Endothelial cell of umbilical vein (primary cell): ENCODE measurements at regions not wholly inside any gene's neighbourhood (a gene's known extent, or its start where the extent isn't known, plus 50 kb on each side); places are given as distances from the start of the nearest gene placed in this dataset.

Source experiments
- BruUV-seq: library from RNA; stranded (reverse); fragments of 400-500 nt; replicated peaks from 2 replicates; lab custom pipeline; 2021; lab: Mats Ljungman, UMichigan
- CTCF ChIA-PET: fragments of 300-600, 350-600 bp; sonication (Branson Sonifier 250); formaldehyde crosslinking; loops from one replicate; lab custom pipeline; 2021; ENCODE audit warnings: antibody characterized with exemption, inconsistent platforms; lab: Charles Lee
- POLR2A ChIA-PET: fragments of 300-600, 350-600 bp; sonication (Branson Sonifier 250); formaldehyde crosslinking; loops from one replicate; lab custom pipeline; 2021; ENCODE audit warnings: antibody characterized with exemption, inconsistent platforms; lab: Charles Lee
- DNase-seq: peaks from one replicate; pipeline ENCODE4 v3.0.0-alpha.2; 2011; ENCODE audit warnings: low read depth, low spot score
- FAIRE-seq: peaks from 2 replicates; lab custom pipeline; 2011; peaks lifted over from hg19 to GRCh38; lab: Jason Lieb, UNC
- H2AFZ ChIP-seq: 2 replicates; pipeline ENCODE4 v1.6.0; 2012; ENCODE audit warnings: low read depth, low read length, control low read depth, inconsistent platforms
- H3K27ac ChIP-seq: 2 replicates; pipeline ENCODE4 v1.5.1; 2011; ENCODE audit warnings: low read depth, mild to moderate bottlenecking, control low read depth, low read length, moderate library complexity; ENCODE audit not compliant: insufficient read depth
- H3K27me3 ChIP-seq, 2 experiments: 2 replicates each; pipeline versions ENCODE4 v1.6.0 to v1.6.1; 2011; ENCODE audit warnings: low read length in 2 of 2, mixed read lengths in 1 of 2; ENCODE audit not compliant: control insufficient read depth in 2 of 2, insufficient read depth in 2 of 2
- H3K36me3 ChIP-seq, 2 experiments: 2 replicates in 1 of 2; 3 replicates in 1 of 2; pipeline ENCODE4 v1.5.1; 2011; ENCODE audit warnings: low read length in 2 of 2, mild to moderate bottlenecking in 1 of 2, moderate library complexity in 1 of 2; ENCODE audit not compliant: control insufficient read depth in 2 of 2, insufficient read depth in 2 of 2; ENCODE audit errors: extremely low read depth in 1 of 2
- H3K4me1 ChIP-seq: 3 replicates; pipeline ENCODE4 v1.5.1; 2011; ENCODE audit warnings: mild to moderate bottlenecking, low read length; ENCODE audit not compliant: control insufficient read depth, insufficient read depth; ENCODE audit errors: extremely low read depth
- H3K4me2 ChIP-seq: 2 replicates; pipeline ENCODE4 v1.6.1; 2011; ENCODE audit warnings: low read length, control low read depth, mixed read lengths; ENCODE audit not compliant: insufficient read depth
- H3K4me3 ChIP-seq, 3 experiments: fragments of 200-600 bp in 1 of 3; sonication (generic), shearing (Covaris generic) in 1 of 3; replicated peaks in 1 of 3; 2 replicates each; pipeline ENCODE4 v1.5.1; 2011 to 2016; ENCODE audit warnings: control low read depth in 3 of 3, low read length in 3 of 3, mild to moderate bottlenecking in 2 of 3, inconsistent platforms in 1 of 3, low read depth in 1 of 3, moderate library complexity in 1 of 3; ENCODE audit not compliant: insufficient read depth in 1 of 3
- H3K79me2 ChIP-seq: 2 replicates; pipeline ENCODE4 v1.6.0; 2012; ENCODE audit warnings: low read length, inconsistent platforms; ENCODE audit not compliant: control insufficient read depth, insufficient read depth
- H3K9ac ChIP-seq: replicated peaks from 2 replicates; pipeline ENCODE3; 2011; ENCODE audit warnings: low read length, control low read depth; ENCODE audit not compliant: insufficient read depth; ENCODE audit errors: extremely low read depth
- H3K9me1 ChIP-seq: replicated peaks from 3 replicates; pipeline ENCODE4 v1.6.0; 2011; ENCODE audit warnings: mild to moderate bottlenecking, low read length; ENCODE audit not compliant: control insufficient read depth, insufficient read depth; ENCODE audit errors: extremely low read depth
- H3K9me3 ChIP-seq: replicated peaks from 2 replicates; pipeline ENCODE4 v1.5.1; 2012; ENCODE audit warnings: low read length, inconsistent platforms; ENCODE audit not compliant: control insufficient read depth, insufficient read depth
- H4K20me1 ChIP-seq: replicated peaks from 2 replicates; pipeline ENCODE3; 2011; ENCODE audit warnings: mild to moderate bottlenecking, low read length; ENCODE audit not compliant: control insufficient read depth, insufficient read depth; ENCODE audit errors: extremely low read depth
- CTCF ChIP-seq, 2 donors: IDR thresholded peaks; 1 replicate in 1 of 2; 2 replicates in 1 of 2; pipeline ENCODE4 v1.5.1; 2011; ENCODE audit warnings: low read length in 2 of 2, mild to moderate bottlenecking in 2 of 2, moderate library complexity in 2 of 2, control low read depth in 1 of 2, inconsistent platforms in 1 of 2, low read depth in 1 of 2; ENCODE audit not compliant: insufficient read depth in 1 of 2; ENCODE audit errors: extremely low read depth in 1 of 2
- EZH2 ChIP-seq: IDR thresholded peaks from 2 replicates; pipeline ENCODE4 v1.6.1; 2012; ENCODE audit warnings: borderline replicate concordance, low read depth, mild to moderate bottlenecking, moderate library complexity, low read length, inconsistent platforms; ENCODE audit not compliant: severe bottlenecking
- FOS ChIP-seq: IDR thresholded peaks from 2 replicates; pipeline ENCODE4 v1.6.1; 2011; ENCODE audit warnings: mild to moderate bottlenecking, low read length, moderate library complexity, borderline replicate concordance; ENCODE audit not compliant: insufficient read depth
- GATA2 ChIP-seq: IDR thresholded peaks from 2 replicates; pipeline ENCODE4 v1.7.0; 2011; ENCODE audit warnings: low read depth, mild to moderate bottlenecking, moderate library complexity, mixed read lengths, low read length; ENCODE audit not compliant: insufficient read length, insufficient read depth
- JUN ChIP-seq: IDR thresholded peaks from 2 replicates; pipeline ENCODE4 v1.6.1; 2011; ENCODE audit warnings: borderline replicate concordance, low read depth; ENCODE audit not compliant: insufficient read length, insufficient read depth
- MAX ChIP-seq: IDR thresholded peaks from 2 replicates; pipeline ENCODE4 v1.6.1; 2011; ENCODE audit not compliant: insufficient read depth, insufficient read length
- MYC ChIP-seq: IDR thresholded peaks from one replicate; pipeline ENCODE4 v1.6.1; 2011; ENCODE audit warnings: mild to moderate bottlenecking, low read depth, low read length
- POLR2A ChIP-seq: IDR thresholded peaks from 2 replicates; pipeline ENCODE4 v1.6.1; 2012; ENCODE audit warnings: low read depth, mild to moderate bottlenecking, control low read depth, low read length
- POLR2AphosphoS5 ChIP-seq: IDR thresholded peaks from 2 replicates; pipeline ENCODE4 v1.6.1; 2012; ENCODE audit warnings: low read depth, mild to moderate bottlenecking, control low read depth, low read length, moderate library complexity; ENCODE audit not compliant: insufficient read depth
- dilution Hi-C: fragments of 300-500 bp; cut with MboI; formaldehyde crosslinking; loops from one replicate; pipeline ENCODE4 v1.15.0; 2019; ENCODE audit warnings: low sequenced_read_pairs; ENCODE audit not compliant: extremely low pct_ligation_motif_present
- intact Hi-C: fragments of 100-400 bp; cut with micrococcal nuclease; formaldehyde crosslinking; loops from one replicate; pipeline ENCODE4 v1.10.0; 2022

GRCh38 chr3:161884830-161885229, 388.2 kb downstream of the OTOL1 start:
- Histone ChIP-seq H3K4me2 (no peak overlapping the region), H3K9ac (no peak overlapping the region), H3K9me1 (no peaks in the 10 kb centered on the region), H3K36me3 (no peaks in the 10 kb centered on the region), H3K9me3 (no peaks in the 10 kb centered on the region), H3K27ac (no peak overlapping the region), H3K79me2 (no peaks in the 10 kb centered on the region), H3K4me1 (no peaks in the 10 kb centered on the region), H3K4me3 (no peak overlapping the region), H4K20me1 (no peaks in the 10 kb centered on the region), H2AFZ (no peak overlapping the region), H3K27me3 (no peaks in the 10 kb centered on the region)
- intact Hi-C loops = no loop called here
- CTCF ChIA-PET = no interaction called here
- BruUV-seq = no TSS peak
- POLR2A ChIA-PET = no interaction called here
- TF ChIP-seq CTCF (IDR thresholded peaks at IDR 0.05; ENCODE audit: extremely low read depth in 1 of 2, insufficient read depth in 1 of 2, low read depth in 1 of 2, low read length in 2 of 2) (no peak), EZH2 (no peak), JUN (no peak), MYC (no peak), MAX (no peak), POLR2A (no peak), FOS (no peak), GATA2 (no peak), POLR2AphosphoS5 (no peak)
- no peak for FAIRE-seq
- no peak for DNase-seq
- dilution Hi-C loops = no loop called here
